ENCODE measurements at regions not wholly inside any gene's neighbourhood (a gene's known extent, or its start where the extent isn't known, plus 50 kb on each side); places are given as distances from the start of the nearest gene placed in this dataset.
"Not testable (repeated sequence)": the region's sequence is repeated elsewhere in the genome, so short reads cannot be mapped to it uniquely, and the experiment has no call there.

DNA sequence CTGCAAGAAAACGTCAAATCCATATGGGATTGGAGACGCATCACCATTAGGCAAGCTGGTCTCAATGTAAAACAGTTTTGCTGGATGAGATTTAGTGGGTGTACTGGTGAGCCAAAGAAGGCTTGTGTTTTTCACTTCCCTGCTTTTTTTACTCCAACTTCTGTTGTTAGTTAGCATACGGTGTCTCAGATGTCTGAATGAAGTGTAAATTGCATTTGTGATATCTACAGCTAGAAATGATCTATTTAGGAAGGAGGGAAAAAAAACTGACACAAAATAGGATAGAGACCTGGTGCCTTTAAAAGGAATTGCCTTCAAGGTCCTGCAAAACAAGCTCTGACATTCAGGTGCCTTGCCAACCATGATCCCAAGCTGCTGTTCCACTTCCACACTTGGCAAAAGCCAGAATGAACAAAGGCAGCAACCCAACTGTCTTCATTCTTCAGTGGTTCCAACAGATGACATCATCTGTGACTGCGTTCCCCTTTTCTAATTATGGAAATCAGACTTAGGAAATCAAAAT, 104.2 kb upstream of the RAI14 start:
- peak in 23 of 58 donors; percentile 1 to 64 (median 7) for DNase-seq

DNA sequence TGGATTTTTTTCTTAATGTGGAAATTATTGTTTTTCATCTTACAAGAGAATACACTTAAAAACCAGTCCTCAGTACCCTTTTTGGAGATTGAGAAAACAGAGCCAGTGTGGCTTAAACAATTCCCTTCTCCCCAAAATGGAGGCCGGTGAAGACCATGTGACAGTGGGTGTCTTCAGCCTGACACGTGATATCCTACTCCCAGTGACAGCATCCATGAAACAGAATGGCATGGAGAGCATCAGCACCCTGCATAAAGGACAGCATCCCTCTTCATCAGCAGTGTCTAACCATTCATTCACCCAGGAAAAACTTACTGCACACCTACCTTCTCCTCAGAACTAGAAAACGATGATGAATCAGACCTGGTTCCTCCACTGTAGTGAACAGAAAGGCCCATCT, 103.4 kb upstream of the RAI14 start:
- peak in 9 of 58 donors; percentile 5 to 55 (median 19) for DNase-seq

DNA sequence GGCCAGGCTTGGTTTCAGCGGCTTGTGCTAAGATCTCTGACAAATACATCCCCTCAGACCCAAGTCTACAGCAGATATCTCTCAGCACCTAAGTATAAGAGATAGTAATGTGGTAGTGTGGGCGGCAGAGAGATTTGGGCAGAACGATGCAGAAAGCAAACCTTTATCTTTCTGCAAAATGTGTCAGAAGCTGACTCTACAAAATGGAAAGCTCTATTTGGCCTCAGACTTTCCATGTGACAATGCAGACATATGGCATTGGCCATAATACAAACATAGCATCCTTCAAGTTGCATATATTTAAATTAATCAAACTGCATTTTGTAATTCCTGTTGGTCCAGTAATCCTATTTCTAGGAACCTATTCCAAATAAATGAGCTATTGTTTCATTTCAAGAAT, 102.5 kb upstream of the RAI14 start:
- DNase-seq = peak in 3 of 58 donors; percentile 2 to 28 (median 9)

DNA sequence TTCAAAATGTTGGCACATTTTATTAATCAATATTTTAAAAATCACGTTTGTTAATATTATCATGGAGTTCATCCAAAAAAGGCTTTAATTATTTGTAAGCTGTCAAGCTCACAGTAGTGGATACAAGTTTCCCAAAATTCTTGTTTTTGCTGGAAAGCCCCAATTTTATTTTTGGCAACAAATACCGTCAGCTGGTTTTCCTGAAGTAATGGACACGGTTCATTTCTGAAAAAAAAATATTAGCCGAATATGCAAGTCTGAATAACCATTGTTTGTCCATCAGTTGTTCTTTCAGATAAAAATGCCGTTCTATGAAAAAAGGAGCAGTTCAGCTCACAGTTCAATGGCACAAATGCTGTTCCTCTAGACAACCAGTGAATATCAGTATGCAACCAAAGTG, 101.5 kb upstream of the RAI14 start:
- DNase-seq = no peak

GRCh38 chr5:34555699-34556508, 100.2 kb upstream of the RAI14 start:
- DNase-seq = no peak

GRCh38 chr5:34556509-34556782, 99.7 kb upstream of the RAI14 start:
- no peak for DNase-seq

DNA sequence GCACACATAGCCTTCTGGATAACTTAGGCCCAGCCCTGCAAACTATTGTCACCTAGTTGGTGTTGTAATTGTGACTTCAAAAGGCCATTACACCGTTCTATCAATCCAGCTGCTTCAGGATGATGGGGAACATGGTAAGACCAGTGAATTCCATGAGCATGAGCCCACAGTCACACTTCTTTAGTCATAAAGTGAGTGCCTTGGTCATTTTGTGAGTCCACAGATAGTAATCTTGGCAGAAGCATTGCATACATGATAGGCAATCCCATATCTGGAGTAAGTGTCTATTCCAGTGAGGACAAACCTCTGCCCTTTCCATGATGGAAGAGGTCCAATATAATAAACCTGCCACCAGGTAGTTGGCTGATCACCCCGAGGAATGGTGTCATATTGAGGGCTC, 94.5 kb upstream of the RAI14 start:
- DNase-seq = not testable (repeated sequence)

DNA sequence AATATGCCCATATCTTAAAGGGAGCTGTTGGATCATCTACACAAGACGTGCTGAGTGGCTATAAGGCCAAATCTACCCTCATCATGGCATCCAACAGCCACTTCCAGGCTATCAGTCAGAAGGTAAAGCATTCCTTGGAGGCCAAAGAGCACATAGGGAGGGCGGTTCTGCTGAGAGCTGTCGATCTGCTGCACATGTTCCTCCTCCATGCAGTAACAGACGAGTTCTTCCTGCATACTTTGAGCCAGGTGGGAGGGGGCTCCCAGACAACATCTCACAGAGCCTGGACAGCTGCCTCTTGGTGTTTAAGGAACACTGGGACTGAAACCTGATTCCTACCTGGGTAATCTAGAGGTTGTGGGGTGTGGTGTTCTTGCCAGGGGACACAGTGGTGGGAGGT, 93.3 kb upstream of the RAI14 start:
- DNase-seq = no peak

DNA sequence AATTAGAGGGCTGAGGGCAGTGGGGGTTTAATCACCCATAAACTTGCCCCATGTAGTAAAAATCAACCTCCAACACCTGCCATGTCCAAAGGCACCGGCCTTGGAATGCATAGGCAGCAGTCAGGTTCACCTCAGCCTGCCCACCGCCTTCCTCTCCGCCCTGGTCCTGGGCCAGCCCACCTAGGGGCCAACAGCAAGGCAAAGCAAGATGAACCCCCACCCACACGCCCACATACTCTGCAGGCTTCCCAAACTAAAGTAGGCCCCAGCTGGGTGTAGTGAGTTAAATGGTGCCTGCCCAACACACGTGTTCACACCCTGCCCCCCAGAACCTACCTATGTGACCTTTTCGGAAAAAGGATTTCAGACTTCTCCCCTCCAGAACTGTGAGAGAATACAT, 92.9 kb upstream of the RAI14 start:
- DNase-seq = no peak

DNA sequence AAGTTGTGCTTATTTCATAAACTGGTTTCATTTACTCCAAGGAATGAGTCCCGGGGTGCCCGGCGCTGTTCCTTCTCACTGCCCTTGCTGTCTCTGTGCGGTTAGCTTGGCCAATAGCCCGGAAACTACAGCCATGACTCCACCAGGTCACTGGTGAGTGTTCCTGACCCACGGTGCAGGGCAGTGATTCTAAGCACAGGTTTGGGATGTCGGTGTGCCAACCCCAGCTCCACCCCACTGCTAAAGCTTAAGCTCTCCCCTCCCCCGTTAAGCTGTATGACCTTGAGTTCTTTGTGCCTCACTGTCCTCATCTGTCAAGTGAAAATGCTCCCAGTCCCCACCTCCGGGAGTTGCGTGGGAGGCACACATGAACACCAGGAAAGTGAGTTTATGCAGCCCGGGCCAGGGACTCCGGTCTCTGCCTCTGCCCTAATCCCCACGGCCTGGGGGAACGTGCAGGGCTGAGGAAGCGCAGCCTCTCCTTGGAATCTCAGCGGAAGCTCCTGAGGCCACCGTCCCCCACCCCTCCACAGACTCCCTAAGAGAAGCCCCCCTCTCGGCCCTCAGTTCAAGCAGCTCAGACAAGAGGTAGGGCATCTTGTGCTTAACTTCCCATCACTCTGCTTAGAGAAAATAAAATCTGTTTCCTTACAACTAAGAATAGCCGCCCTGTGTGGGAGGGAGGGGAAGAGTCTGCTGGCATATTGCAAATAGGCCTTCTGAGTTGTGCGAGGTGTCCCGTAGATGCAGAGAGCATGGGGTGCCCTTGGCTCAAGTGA, 92.0 kb upstream of the RAI14 start:
- DNase-seq = no peak

DNA sequence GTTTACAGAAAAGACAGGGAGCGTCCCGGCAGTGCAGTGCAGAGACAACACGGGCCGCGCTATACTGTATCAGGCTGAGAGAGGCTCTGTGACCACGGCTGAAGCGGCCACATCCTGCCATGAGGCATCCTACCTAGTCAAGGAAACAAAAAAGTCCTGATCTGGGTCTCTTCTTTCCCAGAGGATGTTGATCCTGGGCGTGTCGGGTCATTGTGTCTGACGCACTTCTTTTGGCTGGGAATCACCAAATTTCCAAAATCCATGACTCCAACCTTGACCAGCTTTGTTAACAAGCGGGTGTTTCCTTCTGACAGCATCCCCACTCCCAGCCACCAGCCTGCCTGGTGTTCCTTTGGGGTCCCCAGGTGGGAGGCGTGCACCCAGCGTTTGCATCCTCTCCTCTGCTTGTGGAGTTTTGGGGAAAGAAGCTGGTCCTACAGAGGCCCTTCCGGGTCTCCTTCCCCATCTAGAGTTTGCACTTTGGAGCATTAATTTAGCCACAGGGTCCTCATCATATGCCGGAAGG, 91.4 kb upstream of the RAI14 start:
- DNase-seq = no peak

GRCh38 chr5:34570143-34570542, 86.0 kb upstream of the RAI14 start:
- DNase-seq = no peak

GRCh38 chr5:34570721-34571676, 85.1 kb upstream of the RAI14 start:
- no peak for DNase-seq

GRCh38 chr5:34571677-34572041, 84.5 kb upstream of the RAI14 start:
- no peak for DNase-seq

DNA sequence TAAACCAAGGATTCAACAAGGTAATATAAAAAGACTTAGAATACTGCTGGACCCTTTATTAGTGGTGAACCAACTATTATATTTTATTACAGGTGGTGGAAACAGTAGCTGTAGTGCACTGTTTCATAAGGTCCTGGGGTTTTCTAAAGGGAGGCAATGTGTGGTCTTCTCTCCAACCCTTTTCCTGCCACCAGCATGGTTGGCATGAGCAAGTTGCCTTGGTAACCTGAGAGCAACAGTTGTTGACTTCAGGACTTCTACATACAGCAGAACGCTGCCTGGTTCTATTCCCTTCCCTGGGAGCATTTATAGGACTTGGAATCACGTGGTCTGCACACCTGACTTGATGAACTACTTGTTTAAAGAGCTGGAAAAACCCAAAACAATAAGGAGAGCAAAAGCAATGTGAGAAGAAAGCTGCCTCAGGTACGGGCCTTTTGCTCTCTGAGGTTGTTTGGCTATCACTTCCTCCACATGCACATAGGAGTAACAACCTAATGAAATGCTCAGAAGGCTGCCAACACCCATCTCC, 81.1 kb upstream of the RAI14 start:
- no peak for DNase-seq

- DNase-seq = no peak
These were observed 79.0 kb upstream of the RAI14 start for GRCh38 chr5:34576891-34577666.

- no peak for DNase-seq
These were observed 77.2 kb upstream of the RAI14 start for GRCh38 chr5:34578962-34579361.

DNA sequence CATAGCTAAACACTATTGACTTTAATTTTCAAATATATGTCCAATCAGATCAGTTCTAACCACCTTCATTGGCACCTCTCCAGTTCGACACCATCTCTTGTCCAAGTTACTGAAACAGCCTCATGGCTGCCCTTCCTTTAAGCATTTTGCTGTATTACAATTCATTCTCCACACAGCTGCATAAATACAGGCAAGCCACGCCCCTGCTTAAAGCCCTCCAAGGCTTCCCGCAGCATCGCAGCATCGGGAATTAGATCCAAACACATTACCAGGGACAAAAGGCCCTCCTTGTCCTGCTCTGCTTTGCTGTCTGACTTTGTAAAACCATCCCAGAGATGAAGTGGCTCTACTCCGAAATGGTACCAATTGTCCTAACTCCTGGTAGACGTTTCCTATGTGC, 75.1 kb upstream of the RAI14 start:
- DNase-seq = no peak

DNA sequence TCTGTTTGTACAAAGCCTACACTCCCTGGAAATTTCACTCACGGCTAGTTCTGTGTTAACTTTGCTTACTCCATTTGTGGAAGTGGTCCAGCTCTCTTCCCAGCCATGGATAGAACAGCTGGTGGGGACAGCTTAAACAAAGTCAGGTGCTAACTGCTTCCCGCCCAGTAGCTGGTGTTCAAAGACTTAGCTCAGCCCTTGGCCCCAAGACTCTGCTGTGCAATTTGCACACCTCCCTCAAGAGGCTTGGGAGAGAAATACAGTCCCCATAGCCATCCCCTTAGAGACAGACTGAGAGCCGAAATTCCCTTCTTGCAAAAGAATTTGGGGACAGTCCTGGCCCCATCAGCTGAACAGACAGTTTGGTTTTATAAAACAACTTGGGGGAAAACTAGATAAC, 73.8 kb upstream of the RAI14 start:
- DNase-seq = no peak

DNA sequence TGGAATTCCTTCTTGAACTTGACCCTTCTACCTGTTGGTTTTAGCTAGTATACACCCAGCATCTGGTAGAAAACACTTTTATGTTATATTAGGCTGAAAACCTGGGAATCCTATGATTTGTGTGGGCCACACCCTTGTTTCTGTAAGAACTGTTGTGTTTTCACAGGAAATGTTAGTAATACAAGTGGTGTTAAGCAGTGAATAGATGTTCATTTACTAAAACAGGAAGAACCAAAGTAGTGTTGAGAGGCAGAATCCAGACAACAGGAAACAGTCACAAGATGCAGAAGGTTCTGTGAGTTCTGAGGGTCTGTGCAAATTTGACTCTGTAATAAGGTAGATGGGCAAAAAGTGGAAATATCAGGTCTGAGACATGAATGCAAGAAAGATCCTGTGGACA, 73.0 kb upstream of the RAI14 start:
- no peak for DNase-seq

All from anterior cingulate cortex (tissue), 58 donors.